ENCODE measurements at regions not wholly inside any gene's neighbourhood (a gene's known extent, or its start where the extent isn't known, plus 50 kb on each side); places are given as distances from the start of the nearest gene placed in this dataset.

- Histone ChIP-seq H3K27me3 (ENCODE audit: control insufficient read depth in 4 of 4, insufficient read depth in 4 of 4, low read length in 3 of 4) (no peaks in the 10 kb centered on the region), H3K36me3 (ENCODE audit: control insufficient read depth in 4 of 4, insufficient read depth in 3 of 4, low read depth in 1 of 4, low read length in 3 of 4) (peaks cover 0 to 3% (median 0%) of the 10 kb centered on the region in 4 donors), H3K4me1 (ENCODE audit: control insufficient read depth in 4 of 4, insufficient read depth in 4 of 4, low read length in 3 of 4) (no peaks in the 10 kb centered on the region), H3K27ac (ENCODE audit: low read depth in 1 of 2, low read length in 2 of 2) (no peak overlapping the region), H3K4me3 (ENCODE audit: low read depth in 1 of 3, low read length in 3 of 3) (no peak overlapping the region), H3K9ac (ENCODE audit: low read depth in 1 of 2, low read length in 2 of 2) (no peak overlapping the region), H3K9me3 (ENCODE audit: control insufficient read depth in 4 of 4, low read length in 3 of 4) (no peaks in the 10 kb centered on the region)
- no peak for TF ChIP-seq NR2F2 (IDR thresholded peaks at IDR 0.05)
- TF ChIP-seq TAF1 (conservative IDR thresholded peaks at IDR 0.05): no peak
- no peak for TF ChIP-seq CTCF (IDR thresholded peaks at IDR 0.05; ENCODE audit: low read depth, low read length, missing input control)
- TF ChIP-seq MAX (IDR thresholded peaks at IDR 0.05): no peak
- no peak for TF ChIP-seq SP1 (IDR thresholded peaks at IDR 0.05)
- TF ChIP-seq JUND (IDR thresholded peaks at IDR 0.05): no peak
- TF ChIP-seq REST (IDR thresholded peaks at IDR 0.05): no peak
- TF ChIP-seq GABPA (IDR thresholded peaks at IDR 0.05 in 1 of 2, conservative IDR thresholded peaks at IDR 0.05 in 1 of 2): no peak
- TF ChIP-seq FOXA1 (IDR thresholded peaks at IDR 0.05): no peak
- TF ChIP-seq RXRA (IDR thresholded peaks at IDR 0.05): no peak
- TF ChIP-seq FOXA2 (IDR thresholded peaks at IDR 0.05): no peak
- no peak for TF ChIP-seq HNF4G (IDR thresholded peaks at IDR 0.05)
- no peak for TF ChIP-seq ZBTB33 (IDR thresholded peaks at IDR 0.05)
- 96% methylated on average over 4 of the region's 4 CpGs for WGBS
- DNase-seq (ENCODE audit: low spot score): no peak
Measured at GRCh38 chr2:144211065-144211464, 308.9 kb downstream of the ZEB2 start.

GRCh38 chr2:144210076-144210475 lies 309.8 kb downstream of the ZEB2 start:
- Histone ChIP-seq H3K27me3 (ENCODE audit: control insufficient read depth in 4 of 4, insufficient read depth in 4 of 4, low read length in 3 of 4) (no peaks in the 10 kb centered on the region), H3K4me1 (ENCODE audit: control insufficient read depth in 4 of 4, insufficient read depth in 4 of 4, low read length in 3 of 4) (no peaks in the 10 kb centered on the region), H3K36me3 (ENCODE audit: control insufficient read depth in 4 of 4, insufficient read depth in 3 of 4, low read depth in 1 of 4, low read length in 3 of 4) (peaks cover 0 to 3% (median 0%) of the 10 kb centered on the region in 4 donors), H3K9ac (ENCODE audit: low read depth in 1 of 2, low read length in 2 of 2) (no peak overlapping the region), H3K27ac (ENCODE audit: low read depth in 1 of 2, low read length in 2 of 2) (no peak overlapping the region), H3K9me3 (ENCODE audit: control insufficient read depth in 4 of 4, low read length in 3 of 4) (no peaks in the 10 kb centered on the region), H3K4me3 (ENCODE audit: low read depth in 1 of 3, low read length in 3 of 3) (no peak overlapping the region)
- DNase-seq (ENCODE audit: low spot score): no peak
- WGBS: 97% methylated on average over 2 of the region's 2 CpGs
- no peak for TF ChIP-seq MAX (IDR thresholded peaks at IDR 0.05)
- no peak for TF ChIP-seq HNF4G (IDR thresholded peaks at IDR 0.05)
- TF ChIP-seq EGR1 (IDR thresholded peaks at IDR 0.05; ENCODE audit: low read depth in 2 of 2): no peak
- no peak for TF ChIP-seq JUND (IDR thresholded peaks at IDR 0.05)
- no peak for TF ChIP-seq RXRA (IDR thresholded peaks at IDR 0.05)
- no peak for TF ChIP-seq ATF3 (IDR thresholded peaks at IDR 0.05)
- no peak for TF ChIP-seq YY1 (IDR thresholded peaks at IDR 0.05)
- TF ChIP-seq RAD21 (IDR thresholded peaks at IDR 0.05): no peak
- no peak for TF ChIP-seq FOXA2 (IDR thresholded peaks at IDR 0.05)
- no peak for TF ChIP-seq FOXA1 (IDR thresholded peaks at IDR 0.05)
- TF ChIP-seq SP1 (IDR thresholded peaks at IDR 0.05): no peak
- TF ChIP-seq TAF1 (conservative IDR thresholded peaks at IDR 0.05): no peak
- TF ChIP-seq NR2F2 (IDR thresholded peaks at IDR 0.05): no peak
- no peak for TF ChIP-seq HNF4A (conservative IDR thresholded peaks at IDR 0.05)
- TF ChIP-seq GABPA (IDR thresholded peaks at IDR 0.05 in 1 of 2, conservative IDR thresholded peaks at IDR 0.05 in 1 of 2): no peak
- no peak for TF ChIP-seq REST (IDR thresholded peaks at IDR 0.05)
